ENCODE measurements at regions not wholly inside any gene's neighbourhood (a gene's known extent, or its start where the extent isn't known, plus 50 kb on each side); places are given as distances from the start of the nearest gene placed in this dataset.

- no peak for DNase-seq (ENCODE audit: insufficient read length)
- TF ChIP-seq POLR2AphosphoS5 (IDR thresholded peaks at IDR 0.05; ENCODE audit: low read depth, low read length) (no peak), TAF1 (IDR thresholded peaks at IDR 0.05; ENCODE audit: borderline replicate concordance, low read depth, low read length) (no peak), POLR2A (IDR thresholded peaks at IDR 0.05; ENCODE audit: low read depth, low read length) (no peak)
- no peak for FAIRE-seq
Observed at GRCh38 chr13:58744686-58745085, 1113.1 kb downstream of the PCDH17 start.

- FAIRE-seq: no peak
- no peak for TF ChIP-seq POLR2AphosphoS5 (IDR thresholded peaks at IDR 0.05; ENCODE audit: low read depth, low read length)
- TF ChIP-seq POLR2A (IDR thresholded peaks at IDR 0.05; ENCODE audit: low read depth, low read length): no peak
- no peak for TF ChIP-seq TAF1 (IDR thresholded peaks at IDR 0.05; ENCODE audit: borderline replicate concordance, low read depth, low read length)
- no peak for DNase-seq (ENCODE audit: insufficient read length)
Observed at GRCh38 chr13:58767566-58767965, 1136.0 kb downstream of the PCDH17 start.

- no peak for FAIRE-seq
Observed at GRCh38 chr13:58773280-58773859, 1141.8 kb downstream of the PCDH17 start.

GRCh38 chr13:58782736-58783135 lies 1151.2 kb downstream of the PCDH17 start:
- no peak for FAIRE-seq
- no peak for DNase-seq (ENCODE audit: insufficient read length)
- no peak for TF ChIP-seq POLR2AphosphoS5 (IDR thresholded peaks at IDR 0.05; ENCODE audit: low read depth, low read length)
- no peak for TF ChIP-seq POLR2A (IDR thresholded peaks at IDR 0.05; ENCODE audit: low read depth, low read length)
- TF ChIP-seq TAF1 (IDR thresholded peaks at IDR 0.05; ENCODE audit: borderline replicate concordance, low read depth, low read length): no peak

More at GRCh38 chr13:58773280-58773859, 1141.8 kb downstream of the PCDH17 start:
- no peak for TF ChIP-seq POLR2A (IDR thresholded peaks at IDR 0.05; ENCODE audit: low read depth, low read length)
- TF ChIP-seq POLR2AphosphoS5 (IDR thresholded peaks at IDR 0.05; ENCODE audit: low read depth, low read length): no peak
- no peak for TF ChIP-seq TAF1 (IDR thresholded peaks at IDR 0.05; ENCODE audit: borderline replicate concordance, low read depth, low read length)
- DNase-seq (ENCODE audit: insufficient read length): no peak

- TF ChIP-seq TAF1 (IDR thresholded peaks at IDR 0.05; ENCODE audit: borderline replicate concordance, low read depth, low read length) (no peak), POLR2AphosphoS5 (IDR thresholded peaks at IDR 0.05; ENCODE audit: low read depth, low read length) (no peak), POLR2A (IDR thresholded peaks at IDR 0.05; ENCODE audit: low read depth, low read length) (no peak)
- no peak for DNase-seq (ENCODE audit: insufficient read length)
- FAIRE-seq: no peak
Observed at GRCh38 chr13:58792854-58793253, 1161.3 kb downstream of the PCDH17 start.

- DNase-seq (ENCODE audit: insufficient read length) (no peak), FAIRE-seq (no peak)
- TF ChIP-seq TAF1 (IDR thresholded peaks at IDR 0.05; ENCODE audit: borderline replicate concordance, low read depth, low read length) (no peak), POLR2AphosphoS5 (IDR thresholded peaks at IDR 0.05; ENCODE audit: low read depth, low read length) (no peak)
Observed at GRCh38 chr13:58795715-58796114, 1164.2 kb downstream of the PCDH17 start.

- DNase-seq (ENCODE audit: insufficient read length): no peak
- TF ChIP-seq POLR2A (IDR thresholded peaks at IDR 0.05; ENCODE audit: low read depth, low read length): no peak
- no peak for TF ChIP-seq TAF1 (IDR thresholded peaks at IDR 0.05; ENCODE audit: borderline replicate concordance, low read depth, low read length)
- TF ChIP-seq POLR2AphosphoS5 (IDR thresholded peaks at IDR 0.05; ENCODE audit: low read depth, low read length): no peak
- no peak for FAIRE-seq
Observed at GRCh38 chr13:58804832-58805231, 1173.3 kb downstream of the PCDH17 start.

GRCh38 chr13:58806401-58806800 lies 1174.9 kb downstream of the PCDH17 start:
- TF ChIP-seq POLR2AphosphoS5 (IDR thresholded peaks at IDR 0.05; ENCODE audit: low read depth, low read length) (no peak), TAF1 (IDR thresholded peaks at IDR 0.05; ENCODE audit: borderline replicate concordance, low read depth, low read length) (no peak), POLR2A (IDR thresholded peaks at IDR 0.05; ENCODE audit: low read depth, low read length) (no peak)
- FAIRE-seq (no peak), DNase-seq (ENCODE audit: insufficient read length) (no peak)

- FAIRE-seq (no peak), DNase-seq (ENCODE audit: insufficient read length) (no peak)
- TF ChIP-seq TAF1 (IDR thresholded peaks at IDR 0.05; ENCODE audit: borderline replicate concordance, low read depth, low read length) (no peak), POLR2A (IDR thresholded peaks at IDR 0.05; ENCODE audit: low read depth, low read length) (no peak), POLR2AphosphoS5 (IDR thresholded peaks at IDR 0.05; ENCODE audit: low read depth, low read length) (no peak)
Observed at GRCh38 chr13:58823701-58824100, 1192.2 kb downstream of the PCDH17 start.

- no peak for DNase-seq (ENCODE audit: insufficient read length)
- TF ChIP-seq TAF1 (IDR thresholded peaks at IDR 0.05; ENCODE audit: borderline replicate concordance, low read depth, low read length) (no peak), POLR2A (IDR thresholded peaks at IDR 0.05; ENCODE audit: low read depth, low read length) (no peak), POLR2AphosphoS5 (IDR thresholded peaks at IDR 0.05; ENCODE audit: low read depth, low read length) (no peak)
Observed at GRCh38 chr13:58827904-58828303, 1196.4 kb downstream of the PCDH17 start.

GRCh38 chr13:58830841-58831240 lies 1199.3 kb downstream of the PCDH17 start:
- DNase-seq (ENCODE audit: insufficient read length) (no peak), FAIRE-seq (no peak)
- TF ChIP-seq TAF1 (IDR thresholded peaks at IDR 0.05; ENCODE audit: borderline replicate concordance, low read depth, low read length): no peak
- TF ChIP-seq POLR2A (IDR thresholded peaks at IDR 0.05; ENCODE audit: low read depth, low read length): no peak
- no peak for TF ChIP-seq POLR2AphosphoS5 (IDR thresholded peaks at IDR 0.05; ENCODE audit: low read depth, low read length)

More at GRCh38 chr13:58827904-58828303, 1196.4 kb downstream of the PCDH17 start:
- no peak for FAIRE-seq

GRCh38 chr13:58838615-58839014 lies 1207.1 kb downstream of the PCDH17 start:
- no peak for FAIRE-seq
- TF ChIP-seq TAF1 (IDR thresholded peaks at IDR 0.05; ENCODE audit: borderline replicate concordance, low read depth, low read length): no peak
- TF ChIP-seq POLR2A (IDR thresholded peaks at IDR 0.05; ENCODE audit: low read depth, low read length): no peak
- no peak for DNase-seq (ENCODE audit: insufficient read length)

Data from GM12892 (cell line).